ENCODE measurements at regions not wholly inside any gene's neighbourhood (a gene's known extent, or its start where the extent isn't known, plus 50 kb on each side); places are given as distances from the start of the nearest gene placed in this dataset.

GRCh38 chr2:76159042-76159648 is 448.4 kb upstream of the GCFC2 start (continued):
- TF ChIP-seq ZNF425 (CRISPR knock-in tag; conservative IDR thresholded peaks at IDR 0.05) (no peak), ZNF232 (CRISPR knock-in tag; IDR thresholded peaks at IDR 0.05) (no peak), SMAD3 (CRISPR knock-in tag; IDR thresholded peaks at IDR 0.05; ENCODE audit: borderline replicate concordance) (no peak), ZNF671 (CRISPR knock-in tag; IDR thresholded peaks at IDR 0.05) (no peak), SP1 (CRISPR knock-in tag; conservative IDR thresholded peaks at IDR 0.05) (no peak), GRHL2 (CRISPR knock-in tag; IDR thresholded peaks at IDR 0.05; ENCODE audit: insufficient replicate concordance, severe bottlenecking) (no peak), OVOL2 (CRISPR knock-in tag; IDR thresholded peaks at IDR 0.05; ENCODE audit: borderline replicate concordance) (no peak)
- TF ChIP-seq, protein P1, sequence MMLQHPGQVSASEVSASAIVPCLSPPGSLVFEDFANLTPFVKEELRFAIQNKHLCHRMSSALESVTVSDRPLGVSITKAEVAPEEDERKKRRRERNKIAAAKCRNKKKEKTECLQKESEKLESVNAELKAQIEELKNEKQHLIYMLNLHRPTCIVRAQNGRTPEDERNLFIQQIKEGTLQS (CRISPR knock-in tag; conservative IDR thresholded peaks at IDR 0.05), result no peak

DNA sequence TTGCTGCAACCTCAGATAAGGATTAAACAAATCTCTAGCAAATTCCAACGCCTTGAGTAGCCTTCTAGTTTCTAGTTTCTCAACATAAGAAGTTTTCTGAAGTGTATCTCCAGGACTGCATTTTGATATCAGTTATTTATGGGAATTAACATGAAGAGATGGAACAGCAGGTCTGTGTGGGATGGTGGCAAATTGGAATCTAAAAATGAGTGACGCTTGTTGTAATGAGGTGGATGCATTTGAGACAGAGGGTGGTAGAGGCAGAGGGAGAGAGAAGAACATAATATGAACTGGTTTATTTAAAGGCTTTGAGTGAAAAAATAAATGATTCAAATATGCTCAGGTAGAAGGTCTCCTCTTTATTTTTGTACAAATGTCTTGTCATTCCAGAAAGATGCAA is 446.8 kb upstream of the GCFC2 start:
- Mint-ChIP-seq H3K9me3 (no peaks in the 10 kb centered on the region), H3K4me3 (no peak overlapping the region), H3K27ac (no peak overlapping the region), H3K27me3 (ENCODE audit: low read depth) (no peaks in the 10 kb centered on the region), H3K36me3 (no peaks in the 10 kb centered on the region), H3K4me1 (0 out of 2 replicates have a peak, but pooled peaks cover 5% of the 10 kb centered on the region)
- CTCF ChIA-PET, result no interaction called here
- ATAC-seq, result no peak
- DNase-seq (ENCODE audit: low spot score), result no peak
- TF ChIP-seq OVOL2 (CRISPR knock-in tag; IDR thresholded peaks at IDR 0.05; ENCODE audit: borderline replicate concordance), result no peak
- no peak for TF ChIP-seq ZNF263 (CRISPR knock-in tag; IDR thresholded peaks at IDR 0.05; ENCODE audit: low read depth)
- TF ChIP-seq, protein P2, sequence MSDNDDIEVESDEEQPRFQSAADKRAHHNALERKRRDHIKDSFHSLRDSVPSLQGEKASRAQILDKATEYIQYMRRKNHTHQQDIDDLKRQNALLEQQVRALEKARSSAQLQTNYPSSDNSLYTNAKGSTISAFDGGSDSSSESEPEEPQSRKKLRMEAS (CRISPR knock-in tag; IDR thresholded peaks at IDR 0.05), result no peak
- TF ChIP-seq, protein P3, sequence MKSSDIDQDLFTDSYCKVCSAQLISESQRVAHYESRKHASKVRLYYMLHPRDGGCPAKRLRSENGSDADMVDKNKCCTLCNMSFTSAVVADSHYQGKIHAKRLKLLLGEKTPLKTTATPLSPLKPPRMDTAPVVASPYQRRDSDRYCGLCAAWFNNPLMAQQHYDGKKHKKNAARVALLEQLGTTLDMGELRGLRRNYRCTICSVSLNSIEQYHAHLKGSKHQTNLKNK (CRISPR knock-in tag; IDR thresholded peaks at IDR 0.05), result no peak
- no peak for TF ChIP-seq GABPB1 (CRISPR knock-in tag; IDR thresholded peaks at IDR 0.05)
- TF ChIP-seq NFATC4 (CRISPR knock-in tag; IDR thresholded peaks at IDR 0.05), result no peak
- no peak for TF ChIP-seq ARID4B (CRISPR knock-in tag; IDR thresholded peaks at IDR 0.05; ENCODE audit: borderline replicate concordance)
- no peak for TF ChIP-seq NFE2L1 (CRISPR knock-in tag; IDR thresholded peaks at IDR 0.05)
- no peak for TF ChIP-seq ZNF512 (CRISPR knock-in tag; IDR thresholded peaks at IDR 0.05; ENCODE audit: borderline replicate concordance)
- TF ChIP-seq ZNF219 (CRISPR knock-in tag; IDR thresholded peaks at IDR 0.05; ENCODE audit: borderline replicate concordance), result no peak
- TF ChIP-seq CBFB (CRISPR knock-in tag; IDR thresholded peaks at IDR 0.05; ENCODE audit: low read depth), result no peak
- TF ChIP-seq CREM (CRISPR knock-in tag; IDR thresholded peaks at IDR 0.05), result no peak
- POLR2A ChIA-PET, result no interaction called here
